WTC11 (cell line): ENCODE measurements at regions not wholly inside any gene's neighbourhood (a gene's known extent, or its start where the extent isn't known, plus 50 kb on each side); places are given as distances from the start of the nearest gene placed in this dataset.
A peak's percentile ranks its signal among the peaks of the same experiment; 100 is the strongest.

Experiments used
- ATAC-seq: fragments of 200-7000 bp; cut with Tn5 transposase; 2 replicates; pipeline ENCODE4 v1.10.0; 2021; ENCODE audit warnings: mild to moderate bottlenecking, moderate library complexity
- CTCF ChIA-PET: fragments of 300-600 bp; sonication (Branson Sonifier 250); formaldehyde crosslinking; loops from one replicate; lab custom pipeline; 2021; ENCODE audit warnings: antibody characterized with exemption; lab: Charles Lee
- POLR2A ChIA-PET: fragments of 350-600 bp; sonication (Branson Sonifier 250); formaldehyde crosslinking; loops from one replicate; lab custom pipeline; 2021; ENCODE audit warnings: antibody characterized with exemption; lab: Charles Lee
- DNase-seq: peaks from one replicate; pipeline ENCODE4 v3.0.0; 2021; ENCODE audit warnings: low spot score
- H3K27ac Mint-ChIP-seq: 2 replicates; pipeline ENCODE4 v1.8.0; 2021; ENCODE audit warnings: mixed read lengths
- H3K27me3 Mint-ChIP-seq: 2 replicates; pipeline ENCODE4 v1.8.0; 2021; ENCODE audit warnings: low read depth, mild to moderate bottlenecking, moderate library complexity, mixed read lengths
- H3K36me3 Mint-ChIP-seq: 2 replicates; pipeline ENCODE4 v1.8.0; 2021; ENCODE audit warnings: mixed read lengths
- H3K4me1 Mint-ChIP-seq: 2 replicates; pipeline ENCODE4 v1.8.0; 2022; ENCODE audit warnings: mixed read lengths
- H3K4me3 Mint-ChIP-seq: 2 replicates; pipeline ENCODE4 v1.8.0; 2021; ENCODE audit warnings: mild to moderate bottlenecking, moderate library complexity, mixed read lengths
- H3K9me3 Mint-ChIP-seq: 2 replicates; pipeline ENCODE4 v1.8.0; 2021; ENCODE audit warnings: mixed read lengths
- AFF4 ChIP-seq: sonication (generic); formaldehyde crosslinking; IDR thresholded peaks from 2 replicates; pipeline ENCODE4 v1.8.1; 2023; ENCODE audit warnings: mild to moderate bottlenecking, missing genetic modification reagents, borderline replicate concordance
- FOXJ3 ChIP-seq: sonication (generic); formaldehyde crosslinking; IDR thresholded peaks from 2 replicates; pipeline ENCODE4 v1.9.0; 2021; ENCODE audit warnings: missing genetic modification reagents, mild to moderate bottlenecking, borderline replicate concordance
- FOXP4 ChIP-seq: sonication (generic); formaldehyde crosslinking; IDR thresholded peaks from 2 replicates; pipeline ENCODE4 v1.8.0; 2022; ENCODE audit warnings: mild to moderate bottlenecking, missing genetic modification reagents
- GTF2I ChIP-seq: fragments of 250-450 bp; sonication (Bioruptor Pico); conservative IDR thresholded peaks from 2 replicates; pipeline ENCODE4 v1.4.0; 2021; ENCODE audit warnings: mild to moderate bottlenecking
- HMGA2 ChIP-seq: fragments of 250-450 bp; sonication (Bioruptor Pico); IDR thresholded peaks from 2 replicates; pipeline ENCODE4 v1.4.0; 2021; ENCODE audit warnings: mild to moderate bottlenecking, moderate library complexity
- NR2C2 ChIP-seq: sonication (generic); formaldehyde crosslinking; IDR thresholded peaks from 2 replicates; pipeline ENCODE4 v1.8.0; 2022; ENCODE audit warnings: mild to moderate bottlenecking, missing genetic modification reagents
- PRRX2 ChIP-seq: fragments of 250-450 bp; sonication (Bioruptor Pico); IDR thresholded peaks from 2 replicates; pipeline ENCODE4 v1.8.0; 2021; ENCODE audit warnings: mild to moderate bottlenecking
- SMAD4 ChIP-seq: sonication (generic); formaldehyde crosslinking; IDR thresholded peaks from 2 replicates; pipeline ENCODE4 v1.8.0; 2022; ENCODE audit warnings: mild to moderate bottlenecking, missing genetic modification reagents
- SOX15 ChIP-seq: fragments of 250-450 bp; sonication (Bioruptor Pico); IDR thresholded peaks from 2 replicates; pipeline ENCODE4 v1.9.0; 2021; ENCODE audit warnings: mild to moderate bottlenecking
- TCF7 ChIP-seq: sonication (generic); formaldehyde crosslinking; IDR thresholded peaks from 2 replicates; pipeline ENCODE4 v1.8.0; 2022; ENCODE audit warnings: mild to moderate bottlenecking, low read depth, missing genetic modification reagents, moderate library complexity
- TEAD4 ChIP-seq: sonication (generic); formaldehyde crosslinking; IDR thresholded peaks from 2 replicates; pipeline ENCODE4 v1.8.0; 2022; ENCODE audit warnings: mild to moderate bottlenecking, missing genetic modification reagents
- TP53 ChIP-seq: sonication (generic); formaldehyde crosslinking; IDR thresholded peaks from 2 replicates; pipeline ENCODE4 v1.8.1; 2023; ENCODE audit warnings: mild to moderate bottlenecking, missing genetic modification reagents
- USF2 ChIP-seq: sonication (generic); formaldehyde crosslinking; IDR thresholded peaks from 2 replicates; pipeline ENCODE4 v1.8.1; 2023; ENCODE audit warnings: mild to moderate bottlenecking, missing genetic modification reagents, moderate library complexity
- ZNF281 ChIP-seq: sonication (generic); formaldehyde crosslinking; IDR thresholded peaks from 2 replicates; pipeline ENCODE4 v1.8.0; 2023; ENCODE audit warnings: mild to moderate bottlenecking, missing genetic modification reagents
- ZNF396 ChIP-seq: fragments of 250-450 bp; sonication (Bioruptor Pico); IDR thresholded peaks from 2 replicates; pipeline ENCODE4 v1.8.0; 2021; ENCODE audit warnings: mild to moderate bottlenecking, moderate library complexity, borderline replicate concordance
- ZNF512 ChIP-seq: sonication (generic); formaldehyde crosslinking; IDR thresholded peaks from 2 replicates; pipeline ENCODE4 v1.8.1; 2022; ENCODE audit warnings: missing genetic modification reagents, borderline replicate concordance
- TF ChIP-seq, protein P1 (sequence below): sonication (generic); formaldehyde crosslinking; IDR thresholded peaks from 2 replicates; pipeline ENCODE4 v1.8.0; 2022; ENCODE audit warnings: mild to moderate bottlenecking, missing genetic modification reagents
- TF ChIP-seq, protein P2 (sequence below): sonication (generic); formaldehyde crosslinking; IDR thresholded peaks from 2 replicates; pipeline ENCODE4 v1.8.1; 2023; ENCODE audit warnings: mild to moderate bottlenecking, missing genetic modification reagents

DNA sequence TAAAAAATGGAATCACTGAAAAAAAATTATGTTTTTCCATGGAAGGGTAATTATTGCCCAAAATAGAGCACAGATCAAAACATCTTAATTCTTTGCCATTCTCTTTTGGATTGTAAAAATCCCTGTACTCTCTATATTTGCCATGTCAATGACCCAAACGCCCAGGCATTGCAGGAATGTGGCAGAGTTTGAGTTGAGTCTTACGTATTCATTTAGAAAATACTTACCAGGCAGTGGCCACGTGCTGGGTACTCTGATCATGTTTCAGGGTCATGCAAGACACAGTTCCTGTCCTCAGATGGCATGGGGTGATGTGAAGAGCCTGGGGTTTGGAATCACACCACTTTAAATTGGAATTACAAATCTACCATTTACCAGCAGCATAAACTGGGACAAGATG lies 267.7 kb downstream of the ABCC12 start:
- Mint-ChIP-seq H3K4me1 (peaks cover 61% of the 10 kb centered on the region), H3K36me3 (0 out of 2 replicates have a peak, but pooled peaks cover 3% of the 10 kb centered on the region)
- POLR2A ChIA-PET = no interaction called here
- CTCF ChIA-PET = no interaction called here
- TF ChIP-seq, protein P1, sequence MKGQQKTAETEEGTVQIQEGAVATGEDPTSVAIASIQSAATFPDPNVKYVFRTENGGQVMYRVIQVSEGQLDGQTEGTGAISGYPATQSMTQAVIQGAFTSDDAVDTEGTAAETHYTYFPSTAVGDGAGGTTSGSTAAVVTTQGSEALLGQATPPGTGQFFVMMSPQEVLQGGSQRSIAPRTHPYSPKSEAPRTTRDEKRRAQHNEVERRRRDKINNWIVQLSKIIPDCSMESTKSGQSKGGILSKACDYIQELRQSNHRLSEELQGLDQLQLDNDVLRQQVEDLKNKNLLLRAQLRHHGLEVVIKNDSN = peak; percentile 44; the same call in 1 of the 2 replicates
- no peak for TF ChIP-seq ZNF512
- TF ChIP-seq, all 79 proteins: peak for 1
- ATAC-seq (peak; percentile 62), DNase-seq (no peak)
- H3K4me3 Mint-ChIP-seq = no peak overlapping the region
- H3K27ac Mint-ChIP-seq = peak overlapping the region; percentile 14; the same call in 1 of the 2 replicates
- peaks cover 16% of the 10 kb centered on the region for H3K9me3 Mint-ChIP-seq
- no peaks in the 10 kb centered on the region; the same call in 1 of the 2 replicates for H3K27me3 Mint-ChIP-seq

- Mint-ChIP-seq H3K9me3 (peaks cover 16% of the 10 kb centered on the region), H3K4me1 (peaks cover 61% of the 10 kb centered on the region), H3K27ac (peak overlapping the region; percentile 14), H3K4me3 (peak overlapping the region; percentile 1; the same call in 1 of the 2 replicates), H3K36me3 (0 out of 2 replicates have a peak, but pooled peaks cover 3% of the 10 kb centered on the region), H3K27me3 (no peaks in the 10 kb centered on the region; the same call in 1 of the 2 replicates)
- CTCF ChIA-PET = interaction anchor here (1.0 kb wide), 1 partner anchor 41 kb away, joined by 3 read pairs; no protein-coding TSS in a partner anchor
- POLR2A ChIA-PET = no interaction called here
- DNase-seq = peak; percentile 26
- ATAC-seq = peak; percentile 65
- TF ChIP-seq PRRX2 (CRISPR knock-in tag) = no peak
- no peak for TF ChIP-seq ZNF396
- TF ChIP-seq USF2 (CRISPR knock-in tag) = no peak
- TF ChIP-seq, protein P1 = no peak
- TF ChIP-seq TCF7 (CRISPR knock-in tag) = no peak
- TF ChIP-seq TEAD4 (CRISPR knock-in tag) = no peak
- TF ChIP-seq GTF2I (CRISPR knock-in tag) = no peak
- no peak for TF ChIP-seq AFF4 (CRISPR knock-in tag)
- TF ChIP-seq SOX15 (CRISPR knock-in tag) = no peak
- no peak for TF ChIP-seq TP53 (CRISPR knock-in tag)
- no peak for TF ChIP-seq FOXP4
- no peak for TF ChIP-seq FOXJ3 (CRISPR knock-in tag)
- no peak for TF ChIP-seq NR2C2 (CRISPR knock-in tag)
- no peak for TF ChIP-seq ZNF281 (CRISPR knock-in tag)
- TF ChIP-seq HMGA2 (CRISPR knock-in tag) = no peak
- TF ChIP-seq, protein P2, sequence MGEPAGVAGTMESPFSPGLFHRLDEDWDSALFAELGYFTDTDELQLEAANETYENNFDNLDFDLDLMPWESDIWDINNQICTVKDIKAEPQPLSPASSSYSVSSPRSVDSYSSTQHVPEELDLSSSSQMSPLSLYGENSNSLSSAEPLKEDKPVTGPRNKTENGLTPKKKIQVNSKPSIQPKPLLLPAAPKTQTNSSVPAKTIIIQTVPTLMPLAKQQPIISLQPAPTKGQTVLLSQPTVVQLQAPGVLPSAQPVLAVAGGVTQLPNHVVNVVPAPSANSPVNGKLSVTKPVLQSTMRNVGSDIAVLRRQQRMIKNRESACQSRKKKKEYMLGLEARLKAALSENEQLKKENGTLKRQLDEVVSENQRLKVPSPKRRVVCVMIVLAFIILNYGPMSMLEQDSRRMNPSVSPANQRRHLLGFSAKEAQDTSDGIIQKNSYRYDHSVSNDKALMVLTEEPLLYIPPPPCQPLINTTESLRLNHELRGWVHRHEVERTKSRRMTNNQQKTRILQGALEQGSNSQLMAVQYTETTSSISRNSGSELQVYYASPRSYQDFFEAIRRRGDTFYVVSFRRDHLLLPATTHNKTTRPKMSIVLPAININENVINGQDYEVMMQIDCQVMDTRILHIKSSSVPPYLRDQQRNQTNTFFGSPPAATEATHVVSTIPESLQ (CRISPR knock-in tag) = no peak
- no peak for TF ChIP-seq SMAD4 (CRISPR knock-in tag)
Measured at GRCh38 chr16:47887496-47887895, 268.3 kb downstream of the ABCC12 start.
